Gastrocnemius medialis (tissue), 4 donors: ENCODE measurements at regions not wholly inside any gene's neighbourhood (a gene's known extent, or its start where the extent isn't known, plus 50 kb on each side); places are given as distances from the start of the nearest gene placed in this dataset.

Experiments
- CTCF ChIP-seq, 5 experiments: fragments of 450-650 bp in 3 of 5; fragments of 200-600 bp in 2 of 5; sonication (generic) in 2 of 5; IDR thresholded peaks in 4 of 5; conservative IDR thresholded peaks in 1 of 5; 1 replicate in 4 of 5; 2 replicates in 1 of 5; pipeline ENCODE4 v1.5.1; 2016 to 2019; ENCODE audit warnings: antibody characterized with exemption in 5 of 5, mild to moderate bottlenecking in 3 of 5, moderate library complexity in 3 of 5
- POLR2A ChIP-seq, 2 donors: fragments of 450-650 bp; IDR thresholded peaks; one replicate each; pipeline ENCODE4 v1.6.1; 2017; ENCODE audit warnings: antibody characterized with exemption in 2 of 2, mild to moderate bottlenecking in 2 of 2, moderate library complexity in 2 of 2

- no peak for TF ChIP-seq POLR2A (IDR thresholded peaks at IDR 0.05)
- TF ChIP-seq CTCF (IDR thresholded peaks at IDR 0.05 in 4 of 5, conservative IDR thresholded peaks at IDR 0.05 in 1 of 5) = no peak
Measured at GRCh38 chr17:65433592-65433991, 127.9 kb downstream of the AXIN2 start.
